Esophagus muscularis mucosa (tissue), 4 donors: ENCODE measurements at regions not wholly inside any gene's neighbourhood (a gene's known extent, or its start where the extent isn't known, plus 50 kb on each side); places are given as distances from the start of the nearest gene placed in this dataset.

Source experiments
- CTCF ChIP-seq, 3 experiments: fragments of 200-600 bp in 2 of 3; fragments of 450-650 bp in 1 of 3; sonication (generic) in 2 of 3; IDR thresholded peaks; one replicate each; pipeline ENCODE4 v1.5.1; 2017 to 2019; ENCODE audit warnings: antibody characterized with exemption in 3 of 3, mild to moderate bottlenecking in 2 of 3, moderate library complexity in 1 of 3
- EP300 ChIP-seq: sonication (generic); formaldehyde crosslinking; IDR thresholded peaks from one replicate; pipeline ENCODE4 v1.6.1; 2017; ENCODE audit warnings: antibody characterized with exemption
- POLR2A ChIP-seq: fragments of 450-650 bp; IDR thresholded peaks from one replicate; pipeline ENCODE4 v1.6.1; 2017; ENCODE audit warnings: antibody characterized with exemption, moderate library complexity, mild to moderate bottlenecking, low read depth
- POLR2AphosphoS5 ChIP-seq, 2 donors: sonication (generic); formaldehyde crosslinking; IDR thresholded peaks; one replicate each; pipeline ENCODE4 v1.6.1; 2017; ENCODE audit warnings: antibody characterized with exemption in 2 of 2

- TF ChIP-seq POLR2A: no peak
- no peak for TF ChIP-seq CTCF (IDR thresholded peaks at IDR 0.05)
- no peak for TF ChIP-seq EP300
- no peak for TF ChIP-seq POLR2AphosphoS5 (IDR thresholded peaks at IDR 0.05)
Measured at GRCh38 chr3:81985996-81986723, 224.7 kb upstream of the GBE1 start.
